ENCODE measurements at regions not wholly inside any gene's neighbourhood (a gene's known extent, or its start where the extent isn't known, plus 50 kb on each side); places are given as distances from the start of the nearest gene placed in this dataset.

DNA sequence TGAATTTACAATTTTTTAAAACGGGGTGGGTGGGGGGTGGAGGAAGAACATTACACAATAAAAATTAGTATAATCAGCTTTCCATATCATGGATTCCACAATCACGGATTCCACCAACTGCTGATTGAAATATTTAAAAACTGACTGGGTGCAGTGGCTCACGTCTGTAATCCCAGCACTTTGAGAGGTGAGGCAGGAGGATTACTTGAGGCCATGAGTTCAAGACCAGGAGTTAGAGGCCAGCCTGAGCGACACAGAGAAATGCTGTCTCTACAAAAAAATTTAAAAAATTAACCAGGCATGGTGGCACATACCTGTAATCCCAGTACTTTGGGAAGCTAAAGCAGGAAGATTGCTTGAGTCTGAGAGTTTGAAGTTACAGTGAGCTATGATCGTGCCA, 254.7 kb downstream of the ATG4C start:
- DNase-seq (ENCODE audit: low read depth) = no peak
- H3K4me3 ChIP-seq (ENCODE audit: control insufficient read depth, low read depth, low read length) = no peak overlapping the region
- no peak for TF ChIP-seq CTCF (IDR thresholded peaks at IDR 0.05; ENCODE audit: control insufficient read depth, insufficient read depth, low read depth, low read length, missing control alignments)

DNA sequence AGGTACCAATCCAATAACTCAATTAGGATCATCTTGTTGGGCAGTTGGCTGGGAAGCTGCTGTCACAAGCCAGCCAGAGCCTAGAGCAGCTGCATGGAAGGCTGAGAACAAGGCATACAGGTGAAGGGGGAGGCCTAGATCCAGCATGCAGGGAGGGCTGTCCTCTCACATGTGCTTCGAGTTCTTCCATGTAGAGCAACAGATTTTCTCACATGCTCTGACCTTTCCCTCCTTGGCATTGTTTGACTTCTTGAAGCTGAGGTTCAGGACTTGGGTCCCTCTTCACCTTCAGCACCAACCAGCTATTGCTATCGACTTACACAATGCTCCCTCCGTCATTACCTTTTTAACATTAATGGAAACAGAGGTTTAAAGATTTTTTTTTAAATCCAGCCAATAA, 257.7 kb downstream of the ATG4C start:
- TF ChIP-seq CTCF (IDR thresholded peaks at IDR 0.05; ENCODE audit: control insufficient read depth, insufficient read depth, low read depth, low read length, missing control alignments) = no peak
- no peak for DNase-seq (ENCODE audit: low read depth)
- H3K4me3 ChIP-seq (ENCODE audit: control insufficient read depth, low read depth, low read length) = no peak overlapping the region

- no peak overlapping the region for H3K4me3 ChIP-seq (ENCODE audit: control insufficient read depth, low read depth, low read length)
- no peak for DNase-seq (ENCODE audit: low read depth)
- TF ChIP-seq CTCF (IDR thresholded peaks at IDR 0.05; ENCODE audit: control insufficient read depth, insufficient read depth, low read depth, low read length, missing control alignments) = no peak
These were observed 258.3 kb downstream of the ATG4C start for GRCh38 chr1:63042278-63042677.

GRCh38 chr1:63046539-63046938, 262.6 kb downstream of the ATG4C start:
- no peak for TF ChIP-seq CTCF (IDR thresholded peaks at IDR 0.05; ENCODE audit: control insufficient read depth, insufficient read depth, low read depth, low read length, missing control alignments)
- no peak for DNase-seq (ENCODE audit: low read depth)
- H3K4me3 ChIP-seq (ENCODE audit: control insufficient read depth, low read depth, low read length) = no peak overlapping the region

DNA sequence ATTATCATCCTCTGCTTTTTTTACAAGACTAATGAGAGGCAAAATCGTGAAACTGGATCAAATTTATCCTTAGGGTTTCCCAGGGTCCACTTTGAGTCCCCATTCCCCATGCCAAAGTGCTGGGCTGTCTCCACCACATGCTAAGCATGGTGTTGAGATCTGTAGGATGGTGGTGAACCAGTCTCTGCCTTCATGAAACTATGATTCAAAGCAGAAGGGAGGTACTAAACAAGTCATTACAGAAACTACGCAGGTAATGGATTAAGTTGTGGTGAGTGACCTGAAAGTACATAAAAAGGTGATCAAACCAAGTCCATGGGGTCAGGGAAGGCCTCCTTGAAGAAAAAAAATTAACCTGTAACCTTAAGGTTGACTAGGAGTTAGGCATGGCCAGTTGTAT, 265.2 kb downstream of the ATG4C start:
- TF ChIP-seq CTCF (IDR thresholded peaks at IDR 0.05; ENCODE audit: control insufficient read depth, insufficient read depth, low read depth, low read length, missing control alignments) = no peak
- DNase-seq (ENCODE audit: low read depth) = no peak
- H3K4me3 ChIP-seq (ENCODE audit: control insufficient read depth, low read depth, low read length) = no peak overlapping the region

DNA sequence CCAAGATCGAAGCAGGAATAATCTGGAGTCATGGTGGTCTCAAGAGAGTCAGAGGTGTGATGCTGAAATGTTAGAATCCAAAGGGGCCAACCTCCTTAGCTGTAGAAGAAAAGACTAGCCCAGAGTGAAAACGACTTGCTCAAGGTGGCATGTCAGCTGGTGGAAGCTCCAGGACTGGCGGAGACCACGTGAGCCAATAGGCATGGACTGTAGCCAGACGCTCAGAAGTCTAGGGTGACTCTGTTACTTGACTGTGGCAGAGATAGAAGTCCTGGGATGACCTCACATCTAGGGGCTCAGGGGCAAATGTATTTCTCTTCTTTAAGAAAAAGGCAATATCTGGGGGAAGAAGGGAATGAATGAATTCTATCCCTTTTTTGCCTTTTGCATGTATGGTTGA, 267.4 kb downstream of the ATG4C start:
- no peak overlapping the region for H3K4me3 ChIP-seq (ENCODE audit: control insufficient read depth, low read depth, low read length)
- no peak for DNase-seq (ENCODE audit: low read depth)
- no peak for TF ChIP-seq CTCF (IDR thresholded peaks at IDR 0.05; ENCODE audit: control insufficient read depth, insufficient read depth, low read depth, low read length, missing control alignments)

DNA sequence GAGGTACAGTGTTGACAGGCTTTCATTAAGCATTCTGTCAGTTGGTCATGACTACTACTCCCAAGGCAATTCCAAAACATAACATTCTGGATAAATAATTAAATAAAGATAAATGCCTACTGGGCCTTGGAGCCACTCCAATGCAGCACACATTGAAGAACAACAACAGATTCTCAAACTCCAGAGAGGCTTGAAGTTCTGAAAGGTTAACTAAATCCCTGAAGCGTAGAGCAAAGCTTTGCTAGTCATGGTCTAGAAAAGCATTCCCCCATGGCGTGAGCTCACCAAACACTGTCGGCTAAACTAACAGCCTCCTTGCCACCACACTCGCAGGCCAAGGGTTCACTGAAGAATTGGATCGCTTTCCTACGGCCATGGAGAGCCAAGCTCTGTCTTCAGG, 268.0 kb downstream of the ATG4C start:
- DNase-seq (ENCODE audit: low read depth) = no peak
- TF ChIP-seq CTCF (IDR thresholded peaks at IDR 0.05; ENCODE audit: control insufficient read depth, insufficient read depth, low read depth, low read length, missing control alignments) = no peak
- H3K4me3 ChIP-seq (ENCODE audit: control insufficient read depth, low read depth, low read length) = no peak overlapping the region
